Spleen (tissue), 7 donors: ENCODE measurements at regions not wholly inside any gene's neighbourhood (a gene's known extent, or its start where the extent isn't known, plus 50 kb on each side); places are given as distances from the start of the nearest gene placed in this dataset.

Source experiments
- POLR2AphosphoS5 ChIP-seq, 3 donors: sonication (generic); formaldehyde crosslinking; IDR thresholded peaks; one replicate each; pipeline ENCODE4 v1.5.1; 2017; ENCODE audit warnings: antibody characterized with exemption in 3 of 3
- TF ChIP-seq, protein P1 (sequence below), 11 experiments: fragments of 200-600 bp in 7 of 11; fragments of 450-650 bp in 4 of 11; sonication (generic) in 4 of 11; IDR thresholded peaks in 8 of 11; conservative IDR thresholded peaks in 3 of 11; 1 replicate in 7 of 11; 2 replicates in 4 of 11; pipeline versions ENCODE4 v1.4.0 to v1.8.0; 2016 to 2021; ENCODE audit warnings: antibody characterized with exemption in 11 of 11, inconsistent platforms in 4 of 11, mild to moderate bottlenecking in 1 of 11
- donor health status: DM: no; HTN: no; CAD: no; lungs with moderate emphysema.
- donor health status: DM: no; HTN: no; CAD: no.
- donor health status: DM: no; HTN: no; CAD: no.

- TF ChIP-seq, protein P1, sequence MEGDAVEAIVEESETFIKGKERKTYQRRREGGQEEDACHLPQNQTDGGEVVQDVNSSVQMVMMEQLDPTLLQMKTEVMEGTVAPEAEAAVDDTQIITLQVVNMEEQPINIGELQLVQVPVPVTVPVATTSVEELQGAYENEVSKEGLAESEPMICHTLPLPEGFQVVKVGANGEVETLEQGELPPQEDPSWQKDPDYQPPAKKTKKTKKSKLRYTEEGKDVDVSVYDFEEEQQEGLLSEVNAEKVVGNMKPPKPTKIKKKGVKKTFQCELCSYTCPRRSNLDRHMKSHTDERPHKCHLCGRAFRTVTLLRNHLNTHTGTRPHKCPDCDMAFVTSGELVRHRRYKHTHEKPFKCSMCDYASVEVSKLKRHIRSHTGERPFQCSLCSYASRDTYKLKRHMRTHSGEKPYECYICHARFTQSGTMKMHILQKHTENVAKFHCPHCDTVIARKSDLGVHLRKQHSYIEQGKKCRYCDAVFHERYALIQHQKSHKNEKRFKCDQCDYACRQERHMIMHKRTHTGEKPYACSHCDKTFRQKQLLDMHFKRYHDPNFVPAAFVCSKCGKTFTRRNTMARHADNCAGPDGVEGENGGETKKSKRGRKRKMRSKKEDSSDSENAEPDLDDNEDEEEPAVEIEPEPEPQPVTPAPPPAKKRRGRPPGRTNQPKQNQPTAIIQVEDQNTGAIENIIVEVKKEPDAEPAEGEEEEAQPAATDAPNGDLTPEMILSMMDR (IDR thresholded peaks at IDR 0.05 in 8 of 11, conservative IDR thresholded peaks at IDR 0.05 in 3 of 11): no peak
- TF ChIP-seq POLR2AphosphoS5 (IDR thresholded peaks at IDR 0.05): no peak
Observed at GRCh38 chr2:106026271-106027190, 167.6 kb downstream of the UXS1 start.
